Fibroblast of lung (primary cell): ENCODE measurements at regions not wholly inside any gene's neighbourhood (a gene's known extent, or its start where the extent isn't known, plus 50 kb on each side); places are given as distances from the start of the nearest gene placed in this dataset.

Experiments
- DNase-seq, 2 donors: peaks; one replicate each; pipeline versions ENCODE4 v3.0.0 to v3.0.0-alpha.2; 2010; ENCODE audit warnings: low read depth in 2 of 2
- H2AFZ ChIP-seq: 2 replicates; pipeline ENCODE4 v1.5.1; 2012; ENCODE audit warnings: low read length, control low read depth, inconsistent platforms
- H3K27ac ChIP-seq: 2 replicates; pipeline ENCODE4 v1.5.1; 2011; ENCODE audit warnings: low read length, control low read depth; ENCODE audit not compliant: insufficient read depth
- H3K27me3 ChIP-seq: 2 replicates; pipeline ENCODE4 v1.5.1; 2011; ENCODE audit warnings: mild to moderate bottlenecking, low read length; ENCODE audit not compliant: control insufficient read depth, insufficient read depth
- H3K36me3 ChIP-seq: 2 replicates; pipeline ENCODE4 v1.5.1; 2011; ENCODE audit warnings: low read length; ENCODE audit not compliant: control insufficient read depth, insufficient read depth
- H3K4me1 ChIP-seq: 2 replicates; pipeline ENCODE4 v1.5.1; 2011; ENCODE audit warnings: low read length; ENCODE audit not compliant: control insufficient read depth, insufficient read depth; ENCODE audit errors: extremely low read depth
- H3K4me2 ChIP-seq: 2 replicates; pipeline ENCODE4 v1.5.1; 2011; ENCODE audit warnings: low read length, control low read depth; ENCODE audit not compliant: insufficient read depth; ENCODE audit errors: extremely low read depth
- H3K4me3 ChIP-seq, 4 experiments: fragments of 200-600 bp in 1 of 4; sonication (generic) in 1 of 4; replicated peaks in 1 of 4; 2 replicates each; pipeline ENCODE4 v1.5.1; 2011 to 2016; ENCODE audit warnings: low read length in 4 of 4, low read depth in 3 of 4, mild to moderate bottlenecking in 3 of 4, control low read depth in 2 of 4, inconsistent platforms in 1 of 4, mixed read lengths in 1 of 4; ENCODE audit not compliant: insufficient read depth in 1 of 4; ENCODE audit errors: control extremely low read depth in 1 of 4
- H3K79me2 ChIP-seq: 2 replicates; pipeline ENCODE4 v1.5.1; 2012; ENCODE audit warnings: mild to moderate bottlenecking, low read length, inconsistent platforms; ENCODE audit not compliant: control insufficient read depth, insufficient read depth
- H3K9ac ChIP-seq: 2 replicates; pipeline ENCODE4 v1.5.1; 2011; ENCODE audit warnings: mild to moderate bottlenecking, low read length, control low read depth; ENCODE audit not compliant: insufficient read depth
- H3K9me3 ChIP-seq: 2 replicates; pipeline ENCODE4 v1.5.1; 2012; ENCODE audit warnings: low read depth, low read length; ENCODE audit not compliant: control insufficient read depth, insufficient read depth
- H4K20me1 ChIP-seq: 2 replicates; pipeline ENCODE4 v1.5.1; 2011; ENCODE audit warnings: low read length; ENCODE audit not compliant: control insufficient read depth, insufficient read depth; ENCODE audit errors: extremely low read depth
- EZH2 ChIP-seq: IDR thresholded peaks from 2 replicates; pipeline ENCODE4 v1.5.1; 2012; ENCODE audit warnings: low read length, control low read depth, mild to moderate bottlenecking; ENCODE audit errors: missing control alignments
- TF ChIP-seq, protein P1 (sequence below), 2 donors: IDR thresholded peaks in 1 of 2; conservative IDR thresholded peaks in 1 of 2; 1 replicate in 1 of 2; 2 replicates in 1 of 2; pipeline ENCODE4 v1.5.1; 2011 to 2012; ENCODE audit warnings: low read length in 2 of 2, control low read depth in 1 of 2, inconsistent platforms in 1 of 2, low read depth in 1 of 2, mild to moderate bottlenecking in 1 of 2

DNA sequence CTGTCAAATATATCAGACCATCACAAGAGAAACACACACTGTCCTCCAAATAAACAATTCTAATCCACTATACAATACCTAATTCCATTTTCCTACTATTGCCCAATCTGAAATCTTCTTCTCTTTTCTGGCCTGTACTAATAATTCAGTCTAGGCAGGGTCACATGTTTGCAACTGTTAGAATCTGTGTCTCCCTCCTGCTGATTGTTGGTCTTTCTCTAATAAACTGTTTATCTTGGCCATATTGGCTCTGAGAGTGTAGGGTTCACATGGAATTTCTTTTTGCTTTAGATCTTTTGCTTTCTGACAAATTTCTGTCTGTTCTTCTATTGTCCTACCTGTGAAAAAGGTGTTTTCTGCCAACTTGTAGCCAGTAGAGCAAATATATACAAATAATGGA is 319.9 kb upstream of the ADAMTS5 start:
- Histone ChIP-seq H3K9ac (no peak overlapping the region), H3K4me3 (no peak overlapping the region), H3K27ac (no peak overlapping the region), H3K4me2 (no peak overlapping the region), H3K27me3 (no peaks in the 10 kb centered on the region), H3K36me3 (no peaks in the 10 kb centered on the region), H4K20me1 (no peaks in the 10 kb centered on the region), H2AFZ (no peak overlapping the region), H3K79me2 (no peaks in the 10 kb centered on the region), H3K9me3 (no peaks in the 10 kb centered on the region), H3K4me1 (peaks cover 2% of the 10 kb centered on the region)
- DNase-seq: no peak
- TF ChIP-seq, protein P1, sequence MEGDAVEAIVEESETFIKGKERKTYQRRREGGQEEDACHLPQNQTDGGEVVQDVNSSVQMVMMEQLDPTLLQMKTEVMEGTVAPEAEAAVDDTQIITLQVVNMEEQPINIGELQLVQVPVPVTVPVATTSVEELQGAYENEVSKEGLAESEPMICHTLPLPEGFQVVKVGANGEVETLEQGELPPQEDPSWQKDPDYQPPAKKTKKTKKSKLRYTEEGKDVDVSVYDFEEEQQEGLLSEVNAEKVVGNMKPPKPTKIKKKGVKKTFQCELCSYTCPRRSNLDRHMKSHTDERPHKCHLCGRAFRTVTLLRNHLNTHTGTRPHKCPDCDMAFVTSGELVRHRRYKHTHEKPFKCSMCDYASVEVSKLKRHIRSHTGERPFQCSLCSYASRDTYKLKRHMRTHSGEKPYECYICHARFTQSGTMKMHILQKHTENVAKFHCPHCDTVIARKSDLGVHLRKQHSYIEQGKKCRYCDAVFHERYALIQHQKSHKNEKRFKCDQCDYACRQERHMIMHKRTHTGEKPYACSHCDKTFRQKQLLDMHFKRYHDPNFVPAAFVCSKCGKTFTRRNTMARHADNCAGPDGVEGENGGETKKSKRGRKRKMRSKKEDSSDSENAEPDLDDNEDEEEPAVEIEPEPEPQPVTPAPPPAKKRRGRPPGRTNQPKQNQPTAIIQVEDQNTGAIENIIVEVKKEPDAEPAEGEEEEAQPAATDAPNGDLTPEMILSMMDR (conservative IDR thresholded peaks at IDR 0.05 in 1 of 2, IDR thresholded peaks at IDR 0.05 in 1 of 2; ENCODE audit: low read depth in 1 of 2, low read length in 2 of 2): no peak
- no peak for TF ChIP-seq EZH2

DNA sequence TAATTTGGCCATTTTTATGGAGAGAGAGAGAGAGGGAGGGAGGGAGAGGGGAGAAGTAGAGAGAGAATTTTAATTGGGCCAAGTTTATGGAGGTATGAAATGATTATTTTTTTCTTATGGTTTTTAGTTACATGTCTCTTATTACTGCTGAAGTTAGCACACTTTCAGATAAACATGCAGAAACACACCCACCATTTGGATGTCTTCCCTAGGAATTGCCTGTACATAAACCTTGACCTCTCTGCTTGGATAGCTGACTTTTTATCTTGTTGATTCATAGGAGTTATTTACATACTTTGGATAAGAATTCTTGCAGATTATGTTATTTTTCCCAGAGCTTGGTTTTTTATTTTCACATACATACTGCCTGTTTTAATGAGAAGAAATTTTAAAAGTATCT is 310.2 kb upstream of the ADAMTS5 start:
- peak; percentile 34 to 58 for DNase-seq
- TF ChIP-seq EZH2: no peak
- TF ChIP-seq, protein P1 (conservative IDR thresholded peaks at IDR 0.05 in 1 of 2, IDR thresholded peaks at IDR 0.05 in 1 of 2; ENCODE audit: low read depth in 1 of 2, low read length in 2 of 2): no peak
- Histone ChIP-seq H3K79me2 (no peaks in the 10 kb centered on the region), H3K36me3 (no peaks in the 10 kb centered on the region), H3K27ac (no peak overlapping the region), H3K4me1 (peaks cover 3% of the 10 kb centered on the region), H3K9ac (no peak overlapping the region), H3K27me3 (no peaks in the 10 kb centered on the region), H3K4me2 (no peak overlapping the region), H4K20me1 (no peaks in the 10 kb centered on the region), H2AFZ (no peak overlapping the region), H3K9me3 (no peaks in the 10 kb centered on the region), H3K4me3 (no peak overlapping the region)

GRCh38 chr21:27275294-27275927 is 308.5 kb upstream of the ADAMTS5 start:
- peak overlapping the region; percentile 29 for H3K4me2 ChIP-seq
- no peaks in the 10 kb centered on the region for H4K20me1 ChIP-seq
- peak; percentile 76 to 83 for DNase-seq
- peaks cover 3% of the 10 kb centered on the region for H3K4me1 ChIP-seq
- TF ChIP-seq, protein P1 (conservative IDR thresholded peaks at IDR 0.05 in 1 of 2, IDR thresholded peaks at IDR 0.05 in 1 of 2; ENCODE audit: low read depth in 1 of 2, low read length in 2 of 2): no peak
- TF ChIP-seq EZH2: no peak
- H3K9me3 ChIP-seq: no peaks in the 10 kb centered on the region
- H3K79me2 ChIP-seq: no peaks in the 10 kb centered on the region
- H3K4me3 ChIP-seq: no peak overlapping the region
- H3K36me3 ChIP-seq: no peaks in the 10 kb centered on the region
- H3K9ac ChIP-seq: no peak overlapping the region
- H3K27ac ChIP-seq: peak overlapping the region; percentile 52
- H2AFZ ChIP-seq: no peak overlapping the region
- no peaks in the 10 kb centered on the region for H3K27me3 ChIP-seq
